ENCODE measurements at regions not wholly inside any gene's neighbourhood (a gene's known extent, or its start where the extent isn't known, plus 50 kb on each side); places are given as distances from the start of the nearest gene placed in this dataset.
"Not testable (repeated sequence)": the region's sequence is repeated elsewhere in the genome, so short reads cannot be mapped to it uniquely, and the experiment has no call there.

- Mint-ChIP-seq H3K4me1 (peaks cover 6% of the 10 kb centered on the region), H3K36me3 (no peaks in the 10 kb centered on the region), H3K27ac (no peak overlapping the region), H3K4me3 (no peak overlapping the region), H3K27me3 (peaks cover 6% of the 10 kb centered on the region), H3K9me3 (peaks cover 2% of the 10 kb centered on the region)
- DNase-seq (ENCODE audit: low spot score in 2 of 2), result no peak
- no peak for ATAC-seq (ENCODE audit: low read depth)
These were observed 250.3 kb upstream of the KLF3 start for GRCh38 chr4:38413524-38414341.

GRCh38 chr4:38414410-38414809 lies 249.6 kb upstream of the KLF3 start:
- no peak for ATAC-seq (ENCODE audit: low read depth)
- no peak overlapping the region for H3K27ac Mint-ChIP-seq
- H3K4me1 Mint-ChIP-seq, result peaks cover 6% of the 10 kb centered on the region
- H3K4me3 Mint-ChIP-seq, result no peak overlapping the region
- peaks cover 6% of the 10 kb centered on the region for H3K27me3 Mint-ChIP-seq
- H3K36me3 Mint-ChIP-seq, result no peaks in the 10 kb centered on the region
- DNase-seq (ENCODE audit: low spot score in 2 of 2), result no peak
- H3K9me3 Mint-ChIP-seq, result peaks cover 2% of the 10 kb centered on the region

- Mint-ChIP-seq H3K9me3 (peaks cover 7% of the 10 kb centered on the region), H3K4me3 (no peak overlapping the region), H3K4me1 (peaks cover 6% of the 10 kb centered on the region), H3K36me3 (peaks cover 5% of the 10 kb centered on the region), H3K27me3 (peaks cover 6% of the 10 kb centered on the region), H3K27ac (no peak overlapping the region)
- no peak for ATAC-seq (ENCODE audit: low read depth)
- no peak for DNase-seq (ENCODE audit: low spot score in 2 of 2)
These were observed 248.3 kb upstream of the KLF3 start for GRCh38 chr4:38415682-38416081.

GRCh38 chr4:38416450-38417014 lies 247.5 kb upstream of the KLF3 start:
- Mint-ChIP-seq H3K4me1 (peaks cover 6% of the 10 kb centered on the region), H3K36me3 (peaks cover 5% of the 10 kb centered on the region), H3K4me3 (no peak overlapping the region), H3K9me3 (peaks cover 7% of the 10 kb centered on the region), H3K27me3 (peaks cover 6% of the 10 kb centered on the region), H3K27ac (no peak overlapping the region)
- no peak for ATAC-seq (ENCODE audit: low read depth)
- no peak for DNase-seq (ENCODE audit: low spot score in 2 of 2)

DNA sequence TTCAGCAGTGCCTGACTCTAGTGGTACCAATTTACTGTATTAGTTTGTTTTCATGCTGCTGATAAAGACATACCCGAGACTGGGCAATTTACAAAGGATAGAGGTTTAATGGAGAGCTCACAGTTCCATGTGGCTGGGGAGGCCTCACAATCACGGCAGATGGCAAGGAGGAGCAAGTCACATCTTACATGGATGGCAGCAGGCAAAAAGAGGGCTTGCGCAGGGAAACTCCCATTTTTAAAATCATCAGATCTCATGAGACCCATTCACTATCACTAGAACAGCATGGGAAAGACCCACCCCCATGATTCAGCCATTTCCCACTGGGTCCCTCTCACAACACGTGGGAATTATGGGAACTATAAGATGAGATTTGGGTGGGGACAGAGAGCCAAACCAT lies 243.7 kb upstream of the KLF3 start:
- not testable (repeated sequence) for H3K4me1 Mint-ChIP-seq, H3K4me3 Mint-ChIP-seq, H3K27ac Mint-ChIP-seq

DNA sequence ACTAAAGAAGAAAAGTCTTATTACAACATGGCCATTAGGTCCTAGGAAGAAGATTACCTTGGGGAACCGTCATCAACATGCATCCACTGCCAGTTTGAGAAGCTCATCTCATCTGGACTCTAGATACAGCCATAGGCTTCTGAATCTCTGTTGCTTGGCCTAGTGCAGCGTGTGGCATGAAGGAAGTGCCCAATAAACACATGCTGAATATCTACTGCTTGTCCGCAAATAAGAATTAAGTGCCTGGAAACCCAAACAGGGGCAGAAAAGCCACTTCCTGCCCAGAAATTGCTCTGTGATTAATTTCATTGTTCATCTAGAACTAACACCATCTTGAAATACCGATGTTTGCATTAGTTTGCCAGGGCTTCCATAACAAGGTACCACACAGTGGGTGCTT lies 241.1 kb upstream of the KLF3 start:
- Mint-ChIP-seq H3K4me1 (peaks cover 6% of the 10 kb centered on the region), H3K27me3 (peaks cover 2% of the 10 kb centered on the region), H3K27ac (no peak overlapping the region), H3K9me3 (peaks cover 10% of the 10 kb centered on the region), H3K4me3 (no peak overlapping the region), H3K36me3 (peaks cover 5% of the 10 kb centered on the region)
- ATAC-seq (ENCODE audit: low read depth), result no peak
- no peak for DNase-seq (ENCODE audit: low spot score in 2 of 2)

More for the DNA sequence above, 243.7 kb upstream of the KLF3 start:
- not testable (repeated sequence) for ATAC-seq (ENCODE audit: low read depth); H3K9me3 Mint-ChIP-seq; DNase-seq (ENCODE audit: low spot score in 2 of 2); H3K27me3 Mint-ChIP-seq; H3K36me3 Mint-ChIP-seq

GRCh38 chr4:38424151-38424871 lies 239.7 kb upstream of the KLF3 start:
- ATAC-seq (ENCODE audit: low read depth), result no peak
- H3K27me3 Mint-ChIP-seq, result peaks cover 4% of the 10 kb centered on the region
- no peak for DNase-seq (ENCODE audit: low spot score in 2 of 2)
- H3K4me1 Mint-ChIP-seq, result no peaks in the 10 kb centered on the region
- H3K27ac Mint-ChIP-seq, result no peak overlapping the region
- peaks cover 5% of the 10 kb centered on the region for H3K36me3 Mint-ChIP-seq
- H3K9me3 Mint-ChIP-seq, result peaks cover 8% of the 10 kb centered on the region
- no peak overlapping the region for H3K4me3 Mint-ChIP-seq

DNA sequence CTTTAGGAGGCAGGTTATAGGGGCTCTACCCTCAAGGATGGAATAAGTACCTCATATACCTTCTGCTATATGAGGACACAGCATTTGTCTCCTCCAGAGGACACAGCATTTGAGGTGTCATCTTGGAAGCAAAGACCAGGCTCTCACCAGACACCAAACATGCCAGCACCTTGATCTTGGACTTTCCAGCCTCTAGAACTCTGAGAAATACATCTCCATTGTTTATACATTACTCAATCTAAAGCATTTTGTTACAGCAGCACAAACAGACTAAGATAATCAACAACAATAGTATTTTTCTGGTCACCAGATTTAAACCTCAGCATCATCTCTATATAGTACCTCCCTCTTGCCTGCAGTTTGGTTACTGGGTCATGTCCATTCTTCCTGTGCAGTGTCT lies 237.5 kb upstream of the KLF3 start:
- no peaks in the 10 kb centered on the region for H3K4me1 Mint-ChIP-seq
- ATAC-seq (ENCODE audit: low read depth), result no peak
- no peaks in the 10 kb centered on the region for H3K36me3 Mint-ChIP-seq
- DNase-seq (ENCODE audit: low spot score in 2 of 2), result no peak
- H3K9me3 Mint-ChIP-seq, result peaks cover 4% of the 10 kb centered on the region
- H3K27ac Mint-ChIP-seq, result no peak overlapping the region
- no peak overlapping the region for H3K4me3 Mint-ChIP-seq
- H3K27me3 Mint-ChIP-seq, result peaks cover 2% of the 10 kb centered on the region

- Mint-ChIP-seq H3K27me3 (peaks cover 4% of the 10 kb centered on the region), H3K27ac (no peak overlapping the region)
These were observed 233.2 kb upstream of the KLF3 start for GRCh38 chr4:38430841-38431240.

GRCh38 chr4:38442073-38442788 lies 221.8 kb upstream of the KLF3 start:
- no peak for DNase-seq (ENCODE audit: low spot score in 2 of 2)
- Mint-ChIP-seq H3K4me1 (peaks cover 4% of the 10 kb centered on the region), H3K4me3 (no peak overlapping the region), H3K36me3 (peaks cover 1% of the 10 kb centered on the region), H3K27ac (no peak overlapping the region), H3K27me3 (peaks cover under 1% of the 10 kb centered on the region), H3K9me3 (peaks cover 3% of the 10 kb centered on the region)
- ATAC-seq (ENCODE audit: low read depth), result peak; percentile 54

More at GRCh38 chr4:38430841-38431240, 233.2 kb upstream of the KLF3 start:
- Mint-ChIP-seq H3K36me3 (peaks cover 2% of the 10 kb centered on the region), H3K4me1 (no peaks in the 10 kb centered on the region), H3K9me3 (peaks cover 10% of the 10 kb centered on the region), H3K4me3 (no peak overlapping the region)
- no peak for DNase-seq (ENCODE audit: low spot score in 2 of 2)
- no peak for ATAC-seq (ENCODE audit: low read depth)

DNA sequence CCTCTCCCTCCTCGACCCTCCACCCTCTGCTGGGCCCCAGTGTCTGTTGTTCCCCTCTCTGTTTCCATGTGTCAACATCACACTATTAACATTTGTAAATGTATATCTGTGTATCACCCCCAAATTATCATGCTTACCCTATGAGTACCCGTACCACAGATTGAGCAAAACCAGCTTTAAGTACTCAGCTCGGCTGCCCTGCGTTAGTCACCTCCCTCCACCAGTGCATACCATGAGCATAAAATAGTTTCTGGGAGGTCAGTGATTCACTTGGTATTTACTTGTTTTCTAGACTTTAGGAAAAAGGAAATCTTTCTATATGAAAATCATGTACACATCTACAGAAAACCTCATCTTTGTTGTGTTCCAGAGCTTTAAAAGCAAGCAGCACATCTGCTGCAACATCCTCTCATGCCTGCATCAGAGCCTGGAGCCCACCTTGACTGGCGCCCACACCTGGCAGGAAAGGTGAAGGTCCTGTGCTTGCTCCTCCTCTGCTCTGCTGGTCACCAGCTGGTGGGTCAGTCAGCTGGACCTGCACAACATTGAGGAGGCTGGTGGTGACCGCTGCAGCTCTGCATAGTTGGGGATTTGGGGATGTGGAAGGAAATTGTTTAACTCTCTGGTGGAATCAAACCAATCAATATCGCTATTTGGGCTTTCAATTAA lies 214.4 kb upstream of the KLF3 start:
- Mint-ChIP-seq H3K27ac (no peak overlapping the region), H3K9me3 (peaks cover 1% of the 10 kb centered on the region), H3K27me3 (peaks cover 28% of the 10 kb centered on the region), H3K36me3 (peaks cover 5% of the 10 kb centered on the region), H3K4me1 (no peaks in the 10 kb centered on the region), H3K4me3 (no peak overlapping the region)
- ATAC-seq (ENCODE audit: low read depth) (no peak), DNase-seq (ENCODE audit: low spot score in 2 of 2) (no peak)

GRCh38 chr4:38452009-38452408 lies 212.0 kb upstream of the KLF3 start:
- Mint-ChIP-seq H3K27me3 (peaks cover 32% of the 10 kb centered on the region), H3K9me3 (peaks cover 1% of the 10 kb centered on the region), H3K4me3 (no peak overlapping the region), H3K4me1 (no peaks in the 10 kb centered on the region), H3K36me3 (peaks cover 5% of the 10 kb centered on the region), H3K27ac (no peak overlapping the region)
- ATAC-seq (ENCODE audit: low read depth) (no peak), DNase-seq (ENCODE audit: low spot score in 2 of 2) (no peak)

DNA sequence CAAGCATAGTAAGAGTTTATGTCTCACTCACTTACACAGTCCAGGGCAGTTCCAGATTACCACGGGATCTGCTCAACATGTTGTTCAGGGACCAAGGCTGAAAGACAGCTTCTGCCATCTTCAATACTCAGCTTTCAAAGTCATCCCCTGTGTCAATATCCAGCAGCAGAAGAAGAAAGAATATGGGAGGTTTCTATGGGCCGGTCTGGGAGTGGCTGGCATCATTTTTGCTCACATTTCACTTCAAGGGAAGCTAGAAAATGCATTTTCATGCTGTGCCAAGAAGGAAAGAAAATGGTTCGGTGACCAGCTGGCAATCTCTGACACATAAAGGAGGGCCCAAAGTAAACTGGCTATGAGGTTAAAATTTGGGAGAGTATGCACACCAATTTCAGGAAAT lies 211.5 kb upstream of the KLF3 start:
- Mint-ChIP-seq H3K27ac (no peak overlapping the region), H3K27me3 (peaks cover 30% of the 10 kb centered on the region), H3K4me3 (no peak overlapping the region), H3K36me3 (peaks cover 5% of the 10 kb centered on the region), H3K4me1 (no peaks in the 10 kb centered on the region), H3K9me3 (no peaks in the 10 kb centered on the region)
- ATAC-seq (ENCODE audit: low read depth) (no peak), DNase-seq (ENCODE audit: low spot score in 2 of 2) (no peak)
